Aorta (tissue), 5 donors: ENCODE measurements at regions not wholly inside any gene's neighbourhood (a gene's known extent, or its start where the extent isn't known, plus 50 kb on each side); places are given as distances from the start of the nearest gene placed in this dataset.

Source experiments
- ATAC-seq: fragments of 200-7000 bp; cut with Tn5 transposase; one replicate; pipeline ENCODE4 v1.9.1; 2022; ENCODE audit warnings: moderate library complexity; ENCODE audit not compliant: low FRiP score
- DNase-seq, 2 donors: peaks; one replicate each; pipeline ENCODE4 v3.0.0-alpha.2; 2020
- H3K27ac ChIP-seq, 2 donors: one replicate each; pipeline ENCODE4 v1.5.1; 2013; ENCODE audit warnings: low read length in 2 of 2, mild to moderate bottlenecking in 2 of 2, moderate library complexity in 2 of 2, control low read depth in 1 of 2, inconsistent platforms in 1 of 2, low read depth in 1 of 2
- H3K27me3 ChIP-seq, 2 donors: one replicate each; pipeline ENCODE4 v1.6.1; 2013; ENCODE audit warnings: control low read depth in 1 of 2, low read length in 1 of 2, mild to moderate bottlenecking in 1 of 2, moderate library complexity in 1 of 2; ENCODE audit not compliant: insufficient read depth in 2 of 2, control insufficient read depth in 1 of 2
- H3K36me3 ChIP-seq, 2 donors: one replicate each; pipeline ENCODE4 v1.6.1; 2013; ENCODE audit warnings: control low read depth in 1 of 2, low read length in 1 of 2, mild to moderate bottlenecking in 1 of 2; ENCODE audit not compliant: insufficient read depth in 2 of 2, control insufficient read depth in 1 of 2
- H3K4me1 ChIP-seq, 2 donors: one replicate each; pipeline ENCODE4 v1.6.1; 2013; ENCODE audit warnings: low read length in 2 of 2, control low read depth in 1 of 2, mild to moderate bottlenecking in 1 of 2, moderate library complexity in 1 of 2; ENCODE audit not compliant: insufficient read depth in 2 of 2, control insufficient read depth in 1 of 2
- H3K4me3 ChIP-seq, 2 donors: one replicate each; pipeline ENCODE4 v1.5.1; 2013; ENCODE audit warnings: low read length in 2 of 2, control low read depth in 1 of 2, mild to moderate bottlenecking in 1 of 2
- H3K9me3 ChIP-seq: one replicate; pipeline ENCODE4 v1.6.1; 2013; ENCODE audit warnings: mild to moderate bottlenecking, low read length; ENCODE audit not compliant: control insufficient read depth
- WGBS, 2 donors: extraction: QIAGEN DNeasy Blood & Tissue Kit; methylation state at CpG; one replicate each; pipeline ENCODE4 v1.1.7; 2013; 5-methylcytosine and 5-hydroxymethylcytosine counted together
- intact Hi-C, 2 donors: fragments of 100-400 bp; cut with DNase I; formaldehyde crosslinking; loops; one replicate each; pipeline versions ENCODE4 v1.14.2 to v1.15.0; 2022
- donor health status: healthy with polysubstance abuse.
- donor health status: Bipolar disorder and iron deficiency.
- donor health status: DM: no; HTN: no; CAD: no.
- donor health status: DM: no; HTN: no; CAD: no.
- donor health status: DM: yes; HTN: yes; CAD: no.

GRCh38 chr4:13955551-13955950 is 328.0 kb upstream of the BOD1L1 start:
- Histone ChIP-seq H3K9me3 (no peaks in the 10 kb centered on the region), H3K27me3 (no peaks in the 10 kb centered on the region), H3K36me3 (no peaks in the 10 kb centered on the region), H3K27ac (no peak overlapping the region), H3K4me1 (no peaks in the 10 kb centered on the region), H3K4me3 (no peak overlapping the region)
- 91% methylated on average over 7 of the region's 7 CpGs for WGBS, 2 donors
- DNase-seq, result no peak
- intact Hi-C loops, result no loop called here
- ATAC-seq, result no peak

DNA sequence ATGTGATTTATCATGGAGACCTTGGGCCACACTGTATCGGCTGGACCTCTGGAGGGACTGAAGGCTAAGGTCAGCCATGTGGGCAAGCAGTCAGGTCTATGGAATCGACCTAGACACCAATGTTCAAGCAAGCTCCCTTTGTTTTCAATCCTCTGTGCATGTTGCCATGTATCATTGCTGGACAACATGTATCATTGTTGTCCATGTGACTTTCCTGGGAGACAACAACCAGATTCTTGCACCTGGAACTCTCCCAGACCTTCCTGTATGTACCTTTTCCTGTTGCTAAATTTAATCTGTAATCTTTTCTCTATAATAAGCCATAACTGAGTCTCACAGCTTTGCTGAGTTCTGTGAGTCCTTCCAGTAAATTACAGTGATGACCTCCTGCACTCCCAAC is 329.4 kb upstream of the BOD1L1 start:
- H3K4me3 ChIP-seq, result no peak overlapping the region
- 74 to 77% methylated on average over 2 of the region's 2 CpGs for WGBS, 2 donors
- H3K36me3 ChIP-seq, result no peaks in the 10 kb centered on the region
- no peak overlapping the region for H3K27ac ChIP-seq
- peaks cover under 1% of the 10 kb centered on the region for H3K9me3 ChIP-seq
- H3K4me1 ChIP-seq, result no peaks in the 10 kb centered on the region
- no peaks in the 10 kb centered on the region for H3K27me3 ChIP-seq
- intact Hi-C loops, result no loop called here
- ATAC-seq (no peak), DNase-seq (no peak)

- peaks cover 1% of the 10 kb centered on the region for H3K9me3 ChIP-seq
- H3K27ac ChIP-seq, result no peak overlapping the region
- intact Hi-C loops, result no loop called here
- no peak overlapping the region for H3K4me3 ChIP-seq
- no peak for ATAC-seq
- H3K36me3 ChIP-seq, result no peaks in the 10 kb centered on the region
- WGBS, 2 donors, result 58 to 76% methylated on average over 5 of the region's 5 CpGs
- no peaks in the 10 kb centered on the region for H3K4me1 ChIP-seq
- H3K27me3 ChIP-seq, result no peaks in the 10 kb centered on the region
- DNase-seq, result no peak
Measured at GRCh38 chr4:13957871-13958270, 330.3 kb upstream of the BOD1L1 start.

- ATAC-seq (no peak), DNase-seq (no peak)
- H3K9me3 ChIP-seq, result peaks cover 1% of the 10 kb centered on the region
- WGBS, 2 donors, result 19 to 25% methylated on average over 2 of the region's 2 CpGs
- H3K27ac ChIP-seq, result no peak overlapping the region
- H3K27me3 ChIP-seq, result no peaks in the 10 kb centered on the region
- no peak overlapping the region for H3K4me3 ChIP-seq
- intact Hi-C loops, result no loop called here
- peaks cover 0 to 8% of the 10 kb centered on the region in 2 donors for H3K4me1 ChIP-seq
- no peaks in the 10 kb centered on the region for H3K36me3 ChIP-seq
Measured at GRCh38 chr4:13963601-13964000, 336.1 kb upstream of the BOD1L1 start.

GRCh38 chr4:13966231-13967195 is 339.0 kb upstream of the BOD1L1 start:
- 33 to 35% methylated on average over 8 of the region's 8 CpGs for WGBS, 2 donors
- no peaks in the 10 kb centered on the region for H3K36me3 ChIP-seq
- H3K9me3 ChIP-seq, result peaks cover 1% of the 10 kb centered on the region
- ATAC-seq, result no peak
- intact Hi-C loops, result no loop called here
- no peak for DNase-seq
- H3K27me3 ChIP-seq, result no peaks in the 10 kb centered on the region
- H3K4me3 ChIP-seq, result no peak overlapping the region
- H3K27ac ChIP-seq, result no peak overlapping the region
- peaks cover 0 to 8% of the 10 kb centered on the region in 2 donors for H3K4me1 ChIP-seq

GRCh38 chr4:13968723-13969122 is 341.2 kb upstream of the BOD1L1 start:
- Histone ChIP-seq H3K27ac (no peak overlapping the region), H3K9me3 (no peaks in the 10 kb centered on the region), H3K4me3 (no peak overlapping the region), H3K36me3 (no peaks in the 10 kb centered on the region), H3K27me3 (no peaks in the 10 kb centered on the region), H3K4me1 (peaks cover 0 to 8% of the 10 kb centered on the region in 2 donors)
- ATAC-seq, result no peak
- 94 to 96% methylated on average over 2 of the region's 2 CpGs for WGBS, 2 donors
- intact Hi-C loops, result no loop called here
- no peak for DNase-seq

DNA sequence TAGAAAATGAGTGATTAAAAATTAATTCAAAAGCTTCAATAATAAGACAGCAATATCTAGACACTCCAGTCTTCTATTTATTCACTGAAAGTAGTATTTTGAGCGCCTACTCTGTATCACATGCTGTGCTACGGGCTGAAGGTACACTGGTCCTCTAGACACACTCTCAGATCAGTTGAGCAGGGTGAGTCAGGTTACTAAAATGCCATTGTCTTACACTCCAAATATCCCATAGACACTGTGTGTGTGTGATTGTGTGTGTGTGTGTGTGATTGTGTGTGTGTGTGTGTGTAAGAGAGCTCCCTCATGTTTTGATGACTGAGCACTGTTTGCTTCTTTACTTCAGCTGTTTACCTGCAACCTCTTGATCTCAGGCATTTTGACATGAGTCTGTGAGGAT is 342.8 kb upstream of the BOD1L1 start:
- no peak overlapping the region for H3K27ac ChIP-seq
- H3K4me3 ChIP-seq, result no peak overlapping the region
- H3K27me3 ChIP-seq, result no peaks in the 10 kb centered on the region
- WGBS, 2 donors, result 91 to 94% methylated on average over 2 of the region's 2 CpGs
- intact Hi-C loops, result no loop called here
- DNase-seq (no peak), ATAC-seq (no peak)
- H3K36me3 ChIP-seq, result no peaks in the 10 kb centered on the region
- H3K4me1 ChIP-seq, result peaks cover 0 to 8% of the 10 kb centered on the region in 2 donors
- H3K9me3 ChIP-seq, result no peaks in the 10 kb centered on the region

DNA sequence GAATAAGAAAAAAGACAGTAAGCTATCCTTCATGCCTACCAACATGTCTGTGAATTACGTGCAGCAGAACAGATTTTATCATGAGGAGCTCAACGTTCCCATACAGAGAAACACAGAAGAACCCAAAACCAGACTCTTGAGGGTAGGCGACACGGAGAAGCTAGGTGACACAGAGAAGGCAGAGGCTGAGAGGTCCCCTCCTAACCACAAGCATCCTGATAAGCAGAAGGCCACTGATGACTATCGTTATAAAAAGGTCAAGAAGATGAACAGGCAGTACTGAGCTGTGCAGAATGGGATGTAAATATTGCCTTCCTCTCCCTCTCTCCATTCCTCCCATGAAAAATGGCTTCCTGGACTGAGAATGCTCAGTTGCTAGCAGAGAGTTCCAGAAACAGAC is 350.2 kb upstream of the BOD1L1 start:
- WGBS, 2 donors, result 71 to 83% methylated on average over 5 of the region's 5 CpGs
- intact Hi-C loops, result no loop called here

More for the DNA sequence above, 350.2 kb upstream of the BOD1L1 start:
- ATAC-seq, result no peak
- Histone ChIP-seq H3K9me3 (no peaks in the 10 kb centered on the region), H3K36me3 (no peaks in the 10 kb centered on the region), H3K27me3 (no peaks in the 10 kb centered on the region), H3K4me1 (no peaks in the 10 kb centered on the region), H3K4me3 (no peak overlapping the region), H3K27ac (no peak overlapping the region)
- DNase-seq, result no peak
